GM10266 (cell line): ENCODE measurements at regions not wholly inside any gene's neighbourhood (a gene's known extent, or its start where the extent isn't known, plus 50 kb on each side); places are given as distances from the start of the nearest gene placed in this dataset.

ENCODE experiments used
- DNase-seq: peaks from one replicate; pipeline ENCODE4 v3.0.0; 2012; ENCODE audit errors: extremely low spot score
- TF ChIP-seq, protein P1 (sequence below): IDR thresholded peaks from 2 replicates; pipeline ENCODE4 v1.5.1; 2012; ENCODE audit warnings: mild to moderate bottlenecking, low read depth; ENCODE audit not compliant: control insufficient read depth, insufficient read depth; ENCODE audit errors: missing control alignments

DNA sequence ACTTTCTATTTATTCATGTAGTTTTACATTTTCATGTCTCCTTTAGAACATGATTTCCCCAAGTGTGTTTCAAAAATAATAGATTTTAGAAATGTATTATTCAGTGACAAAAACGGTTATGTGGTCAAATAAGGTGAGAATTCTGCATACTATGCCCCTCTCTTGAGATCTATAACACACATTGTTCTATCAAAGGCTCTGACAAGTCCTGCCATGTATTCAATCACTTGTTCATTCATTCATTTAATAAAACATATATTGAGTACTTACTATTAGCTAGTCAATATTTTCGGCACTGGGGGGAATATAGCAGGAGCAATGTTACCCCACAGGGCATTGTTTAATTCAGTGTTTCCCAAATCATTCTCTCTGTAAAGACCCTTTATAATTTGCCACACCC, 58.4 kb upstream of the FGF13 start:
- TF ChIP-seq, protein P1, sequence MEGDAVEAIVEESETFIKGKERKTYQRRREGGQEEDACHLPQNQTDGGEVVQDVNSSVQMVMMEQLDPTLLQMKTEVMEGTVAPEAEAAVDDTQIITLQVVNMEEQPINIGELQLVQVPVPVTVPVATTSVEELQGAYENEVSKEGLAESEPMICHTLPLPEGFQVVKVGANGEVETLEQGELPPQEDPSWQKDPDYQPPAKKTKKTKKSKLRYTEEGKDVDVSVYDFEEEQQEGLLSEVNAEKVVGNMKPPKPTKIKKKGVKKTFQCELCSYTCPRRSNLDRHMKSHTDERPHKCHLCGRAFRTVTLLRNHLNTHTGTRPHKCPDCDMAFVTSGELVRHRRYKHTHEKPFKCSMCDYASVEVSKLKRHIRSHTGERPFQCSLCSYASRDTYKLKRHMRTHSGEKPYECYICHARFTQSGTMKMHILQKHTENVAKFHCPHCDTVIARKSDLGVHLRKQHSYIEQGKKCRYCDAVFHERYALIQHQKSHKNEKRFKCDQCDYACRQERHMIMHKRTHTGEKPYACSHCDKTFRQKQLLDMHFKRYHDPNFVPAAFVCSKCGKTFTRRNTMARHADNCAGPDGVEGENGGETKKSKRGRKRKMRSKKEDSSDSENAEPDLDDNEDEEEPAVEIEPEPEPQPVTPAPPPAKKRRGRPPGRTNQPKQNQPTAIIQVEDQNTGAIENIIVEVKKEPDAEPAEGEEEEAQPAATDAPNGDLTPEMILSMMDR, result no peak
- no peak for DNase-seq

DNA sequence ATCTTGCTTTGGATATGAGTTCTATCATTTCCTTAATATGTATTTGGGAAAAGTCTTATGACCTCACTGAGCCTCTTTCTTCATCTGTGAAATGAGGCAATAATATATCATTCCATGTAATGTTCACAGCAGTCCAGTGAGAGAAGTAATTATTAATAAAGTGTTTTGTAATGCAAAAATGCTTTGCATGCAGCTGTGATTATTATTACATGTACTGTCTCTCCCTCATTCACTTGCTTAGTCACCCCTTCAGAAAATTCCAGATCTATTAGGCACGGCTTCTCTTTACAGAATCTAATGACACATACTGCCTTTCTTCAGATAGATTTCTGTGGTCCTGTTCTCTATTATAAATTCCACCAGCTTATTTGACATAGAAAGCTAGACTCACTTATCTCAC, 53.5 kb upstream of the FGF13 start:
- no peak for DNase-seq
- TF ChIP-seq, protein P1, result no peak

DNA sequence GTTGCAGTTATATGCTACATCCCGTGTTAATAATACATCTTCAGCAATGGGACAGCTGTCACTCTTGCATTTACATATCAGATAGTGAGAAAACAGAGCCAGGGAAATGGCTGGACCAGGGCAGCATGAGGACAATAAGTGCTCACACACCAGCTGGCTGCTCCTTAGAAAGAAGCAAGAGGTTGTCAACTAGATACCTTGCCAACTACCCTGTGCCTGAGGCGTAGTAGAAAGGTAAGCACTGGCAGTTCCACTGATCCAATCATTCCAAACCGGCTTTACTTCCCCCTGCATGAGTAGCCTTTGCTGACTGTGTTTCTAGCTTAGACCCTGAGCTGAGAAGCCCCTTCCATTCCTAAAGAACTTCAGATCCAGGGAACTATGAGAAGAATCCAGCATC, 52.2 kb upstream of the FGF13 start:
- DNase-seq, result no peak
- TF ChIP-seq, protein P1, result no peak

DNA sequence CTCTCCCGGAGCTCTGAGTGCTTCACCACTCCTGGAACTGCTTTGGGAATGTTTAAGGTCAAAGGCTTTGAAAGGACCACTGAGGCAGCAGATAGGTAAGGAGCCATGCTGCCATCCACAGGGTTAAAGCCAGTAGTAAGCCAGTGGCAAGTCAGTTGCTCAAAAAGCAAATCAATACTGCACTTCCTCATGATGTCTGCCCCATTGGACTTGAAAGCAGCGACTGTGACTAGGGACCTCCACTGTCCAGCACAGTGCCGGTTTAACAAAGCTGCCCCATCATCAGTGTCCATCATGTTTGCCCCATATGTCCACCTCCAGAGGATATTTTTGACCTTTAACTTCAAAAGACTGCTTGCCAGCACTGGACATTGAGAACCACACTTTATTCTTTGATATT, 49.9 kb upstream of the FGF13 start:
- no peak for DNase-seq
- TF ChIP-seq, protein P1, result no peak
